ENCODE measurements at regions not wholly inside any gene's neighbourhood (a gene's known extent, or its start where the extent isn't known, plus 50 kb on each side); places are given as distances from the start of the nearest gene placed in this dataset.

DNA sequence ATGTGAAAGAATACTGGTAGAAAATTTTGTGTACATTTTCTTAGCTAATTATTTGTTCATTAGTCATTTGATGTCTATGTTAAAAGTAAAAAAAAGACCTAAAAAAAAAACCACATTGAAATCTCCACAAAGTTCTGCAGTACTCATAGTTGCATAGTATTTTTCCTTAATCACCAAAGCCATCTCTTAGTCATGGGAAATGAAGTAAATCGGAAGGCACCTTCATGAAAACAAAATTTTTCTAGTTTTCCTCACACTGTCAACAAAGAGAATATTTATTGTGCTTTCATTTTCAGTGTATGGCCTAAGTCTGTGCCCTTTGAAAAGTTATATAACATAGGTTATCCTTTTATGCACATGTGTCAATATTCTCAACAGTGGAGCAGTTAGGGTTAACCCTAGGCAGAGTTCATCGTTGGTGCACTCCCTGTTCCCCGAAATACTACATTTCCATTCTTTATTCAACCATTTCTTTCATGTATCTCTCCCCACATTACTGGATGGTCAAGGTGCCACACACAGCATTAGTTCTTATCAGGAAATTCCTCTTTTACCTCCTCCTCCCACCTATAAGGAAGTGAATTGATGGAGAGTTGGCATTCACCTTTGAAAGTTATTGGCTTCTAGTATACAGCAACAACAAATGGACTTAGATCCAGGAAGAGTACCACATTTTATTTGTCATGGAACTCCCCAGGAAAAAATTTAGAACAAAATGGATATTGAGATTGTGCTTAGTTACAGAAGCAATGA lies 93.1 kb downstream of the NUDT12 start:
- no peak overlapping the region for H4K91ac ChIP-seq (ENCODE audit: low read length)
- no peak overlapping the region for H3K14ac ChIP-seq (ENCODE audit: low read length in 2 of 2)
- H3K23ac ChIP-seq (ENCODE audit: low read length in 2 of 2) = no peak overlapping the region
- no peak overlapping the region for H3K4me2 ChIP-seq (ENCODE audit: low read length, poor library complexity, severe bottlenecking)
- H3K27ac ChIP-seq (ENCODE audit: low read length, poor library complexity, severe bottlenecking) = no peak overlapping the region
- no peak overlapping the region for H3K4me3 ChIP-seq (ENCODE audit: insufficient read depth in 1 of 2, low read depth in 1 of 2, low read length in 2 of 2)
- no peak overlapping the region for H2AK5ac ChIP-seq (ENCODE audit: low read length, severe bottlenecking)
- H3K18ac ChIP-seq (ENCODE audit: low read depth in 1 of 2, low read length in 2 of 2) = no peak overlapping the region
- H2BK12ac ChIP-seq (ENCODE audit: low read length in 2 of 2) = no peak overlapping the region
- H2AFZ ChIP-seq (ENCODE audit: low read depth, low read length) = no peak overlapping the region
- no peaks in the 10 kb centered on the region for H3K27me3 ChIP-seq (ENCODE audit: control insufficient read depth in 1 of 2, insufficient read depth in 1 of 2, low read length in 2 of 2)
- peak; percentile 25 for DNase-seq
- H4K8ac ChIP-seq (ENCODE audit: low read length) = no peak overlapping the region
- H2BK5ac ChIP-seq (ENCODE audit: low read depth, low read length, poor library complexity, severe bottlenecking) = no peak overlapping the region
- no peaks in the 10 kb centered on the region for H3K79me1 ChIP-seq (replicated peaks; ENCODE audit: low read length, poor library complexity, severe bottlenecking)
- no peak overlapping the region for H2BK15ac ChIP-seq (ENCODE audit: low read depth, poor library complexity, severe bottlenecking)
- H2BK120ac ChIP-seq (ENCODE audit: low read depth, low read length) = no peak overlapping the region
- H3K36me3 ChIP-seq (ENCODE audit: control insufficient read depth in 1 of 2, insufficient read depth in 2 of 2, low read depth in 1 of 2, low read length in 2 of 2) = no peaks in the 10 kb centered on the region
- no peak overlapping the region for H3K4ac ChIP-seq (ENCODE audit: low read depth in 1 of 2, low read length in 2 of 2)
- no peaks in the 10 kb centered on the region for H3K9me3 ChIP-seq (ENCODE audit: control insufficient read depth, low read length)
- H3K9ac ChIP-seq (ENCODE audit: low read length) = no peak overlapping the region
- peaks cover 2% of the 10 kb centered on the region for H3K4me1 ChIP-seq (ENCODE audit: control insufficient read depth, insufficient read depth, low read depth, low read length)
- WGBS = 92% methylated on average over 2 of the region's 3 CpGs

DNA sequence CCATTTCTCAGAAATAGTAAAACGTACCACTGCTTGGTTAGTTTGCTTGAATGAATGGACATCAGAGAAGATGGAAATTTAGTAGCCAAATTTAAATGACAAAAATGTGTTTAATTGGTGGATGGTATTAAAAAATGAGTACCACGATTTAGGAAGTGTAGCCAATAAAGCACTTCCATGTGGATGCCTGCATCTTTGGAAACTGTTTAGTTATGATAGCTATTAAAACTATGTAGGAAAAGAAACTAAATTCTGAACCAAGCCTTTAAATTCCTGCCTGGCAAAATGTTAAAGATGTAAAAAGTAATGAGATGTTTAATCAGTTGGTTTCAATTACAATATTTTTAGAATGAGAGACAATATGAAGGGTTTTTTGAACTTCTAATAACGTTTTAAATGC lies 94.8 kb downstream of the NUDT12 start:
- no peak overlapping the region for H2BK120ac ChIP-seq (ENCODE audit: low read depth, low read length)
- no peak overlapping the region for H3K18ac ChIP-seq (ENCODE audit: low read depth in 1 of 2, low read length in 2 of 2)
- H3K4me2 ChIP-seq (ENCODE audit: low read length, poor library complexity, severe bottlenecking) = no peak overlapping the region
- H3K4ac ChIP-seq (ENCODE audit: low read depth in 1 of 2, low read length in 2 of 2) = no peak overlapping the region
- no peaks in the 10 kb centered on the region for H3K36me3 ChIP-seq (ENCODE audit: control insufficient read depth in 1 of 2, insufficient read depth in 2 of 2, low read depth in 1 of 2, low read length in 2 of 2)
- H2BK15ac ChIP-seq (ENCODE audit: low read depth, poor library complexity, severe bottlenecking) = no peak overlapping the region
- H3K27me3 ChIP-seq (ENCODE audit: control insufficient read depth in 1 of 2, insufficient read depth in 1 of 2, low read length in 2 of 2) = no peaks in the 10 kb centered on the region
- no peak overlapping the region for H3K9ac ChIP-seq (ENCODE audit: low read length)
- H2BK5ac ChIP-seq (ENCODE audit: low read depth, low read length, poor library complexity, severe bottlenecking) = no peak overlapping the region
- no peak overlapping the region for H3K23ac ChIP-seq (ENCODE audit: low read length in 2 of 2)
- H2AK5ac ChIP-seq (ENCODE audit: low read length, severe bottlenecking) = no peak overlapping the region
- DNase-seq = no peak
- H3K14ac ChIP-seq (ENCODE audit: low read length in 2 of 2) = no peak overlapping the region
- H4K91ac ChIP-seq (ENCODE audit: low read length) = no peak overlapping the region
- H3K9me3 ChIP-seq (ENCODE audit: control insufficient read depth, low read length) = no peaks in the 10 kb centered on the region
- H3K79me1 ChIP-seq (replicated peaks; ENCODE audit: low read length, poor library complexity, severe bottlenecking) = no peaks in the 10 kb centered on the region
- H3K27ac ChIP-seq (ENCODE audit: low read length, poor library complexity, severe bottlenecking) = no peak overlapping the region
- H3K4me1 ChIP-seq (ENCODE audit: control insufficient read depth, insufficient read depth, low read depth, low read length) = peaks cover 2% of the 10 kb centered on the region
- H2BK12ac ChIP-seq (ENCODE audit: low read length in 2 of 2) = no peak overlapping the region
- WGBS = 97% methylated on average over 2 of the region's 3 CpGs
- H3K4me3 ChIP-seq (ENCODE audit: insufficient read depth in 1 of 2, low read depth in 1 of 2, low read length in 2 of 2) = no peak overlapping the region
- H4K8ac ChIP-seq (ENCODE audit: low read length) = no peak overlapping the region
- H2AFZ ChIP-seq (ENCODE audit: low read depth, low read length) = no peak overlapping the region

DNA sequence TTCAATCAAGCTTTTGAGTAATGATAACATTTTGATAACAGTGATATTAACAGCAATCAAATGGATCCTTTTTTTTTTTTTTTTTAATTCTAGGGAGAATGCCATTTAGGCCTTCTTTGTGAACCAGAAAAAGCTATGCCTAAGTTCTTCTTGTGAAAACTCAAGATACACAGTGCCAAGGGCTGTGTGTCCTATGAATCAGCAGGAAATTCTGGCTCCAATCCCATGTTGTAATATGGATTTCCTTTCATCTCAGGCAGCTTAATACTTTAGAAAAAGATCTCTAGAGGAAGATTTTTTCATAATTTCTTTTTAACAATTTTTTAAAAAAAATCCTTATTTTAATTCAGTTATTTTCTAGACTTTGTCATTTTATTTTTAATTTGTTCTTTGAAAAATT lies 96.1 kb downstream of the NUDT12 start:
- Histone ChIP-seq H3K23ac (ENCODE audit: low read length in 2 of 2) (no peak overlapping the region), H3K4me2 (ENCODE audit: low read length, poor library complexity, severe bottlenecking) (no peak overlapping the region), H3K27ac (ENCODE audit: low read length, poor library complexity, severe bottlenecking) (no peak overlapping the region), H3K4ac (ENCODE audit: low read depth in 1 of 2, low read length in 2 of 2) (no peak overlapping the region), H2BK120ac (ENCODE audit: low read depth, low read length) (no peak overlapping the region), H3K79me1 (replicated peaks; ENCODE audit: low read length, poor library complexity, severe bottlenecking) (no peaks in the 10 kb centered on the region), H4K91ac (ENCODE audit: low read length) (no peak overlapping the region), H3K4me3 (ENCODE audit: insufficient read depth in 1 of 2, low read depth in 1 of 2, low read length in 2 of 2) (no peak overlapping the region), H2BK15ac (ENCODE audit: low read depth, poor library complexity, severe bottlenecking) (no peak overlapping the region), H3K4me1 (ENCODE audit: control insufficient read depth, insufficient read depth, low read depth, low read length) (peaks cover 4% of the 10 kb centered on the region), H3K9me3 (ENCODE audit: control insufficient read depth, low read length) (no peaks in the 10 kb centered on the region), H3K36me3 (ENCODE audit: control insufficient read depth in 1 of 2, insufficient read depth in 2 of 2, low read depth in 1 of 2, low read length in 2 of 2) (no peaks in the 10 kb centered on the region), H2AK5ac (ENCODE audit: low read length, severe bottlenecking) (no peak overlapping the region), H2BK12ac (ENCODE audit: low read length in 2 of 2) (no peak overlapping the region), H3K18ac (ENCODE audit: low read depth in 1 of 2, low read length in 2 of 2) (no peak overlapping the region), H2AFZ (ENCODE audit: low read depth, low read length) (no peak overlapping the region), H4K8ac (ENCODE audit: low read length) (no peak overlapping the region), H3K9ac (ENCODE audit: low read length) (no peak overlapping the region), H3K14ac (ENCODE audit: low read length in 2 of 2) (no peak overlapping the region), H2BK5ac (ENCODE audit: low read depth, low read length, poor library complexity, severe bottlenecking) (no peak overlapping the region), H3K27me3 (ENCODE audit: control insufficient read depth in 1 of 2, insufficient read depth in 1 of 2, low read length in 2 of 2) (no peaks in the 10 kb centered on the region)
- DNase-seq = no peak

DNA sequence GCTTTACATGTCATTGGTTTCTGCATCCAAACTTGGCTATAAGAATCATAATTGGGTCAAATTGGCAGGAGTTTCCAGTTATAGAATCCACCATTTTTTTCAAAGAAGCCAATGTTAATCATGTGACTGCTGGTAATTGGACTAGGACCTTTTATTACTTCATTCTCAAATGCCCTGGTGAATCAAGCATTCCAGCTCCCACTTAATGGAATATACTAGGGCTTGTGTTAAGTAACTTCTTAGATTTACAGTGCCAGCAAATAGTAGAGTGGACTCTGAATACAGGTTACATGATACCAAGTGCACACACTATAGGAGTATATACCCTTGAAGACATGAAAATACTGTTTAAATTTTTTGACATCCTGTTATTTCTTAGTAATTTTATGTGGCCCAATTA lies 96.7 kb downstream of the NUDT12 start:
- Histone ChIP-seq H3K79me1 (replicated peaks; ENCODE audit: low read length, poor library complexity, severe bottlenecking) (no peaks in the 10 kb centered on the region), H3K27me3 (ENCODE audit: control insufficient read depth in 1 of 2, insufficient read depth in 1 of 2, low read length in 2 of 2) (no peaks in the 10 kb centered on the region), H2BK15ac (ENCODE audit: low read depth, poor library complexity, severe bottlenecking) (no peak overlapping the region), H3K9ac (ENCODE audit: low read length) (no peak overlapping the region), H3K4me1 (ENCODE audit: control insufficient read depth, insufficient read depth, low read depth, low read length) (peaks cover 4% of the 10 kb centered on the region), H2BK5ac (ENCODE audit: low read depth, low read length, poor library complexity, severe bottlenecking) (no peak overlapping the region), H3K36me3 (ENCODE audit: control insufficient read depth in 1 of 2, insufficient read depth in 2 of 2, low read depth in 1 of 2, low read length in 2 of 2) (no peaks in the 10 kb centered on the region), H3K27ac (ENCODE audit: low read length, poor library complexity, severe bottlenecking) (no peak overlapping the region), H3K9me3 (ENCODE audit: control insufficient read depth, low read length) (no peaks in the 10 kb centered on the region), H4K91ac (ENCODE audit: low read length) (no peak overlapping the region), H4K8ac (ENCODE audit: low read length) (no peak overlapping the region), H3K4me2 (ENCODE audit: low read length, poor library complexity, severe bottlenecking) (no peak overlapping the region), H3K14ac (ENCODE audit: low read length in 2 of 2) (no peak overlapping the region), H2BK12ac (ENCODE audit: low read length in 2 of 2) (no peak overlapping the region), H2AK5ac (ENCODE audit: low read length, severe bottlenecking) (no peak overlapping the region), H3K23ac (ENCODE audit: low read length in 2 of 2) (no peak overlapping the region), H2BK120ac (ENCODE audit: low read depth, low read length) (no peak overlapping the region), H3K4ac (ENCODE audit: low read depth in 1 of 2, low read length in 2 of 2) (no peak overlapping the region), H2AFZ (ENCODE audit: low read depth, low read length) (no peak overlapping the region), H3K4me3 (ENCODE audit: insufficient read depth in 1 of 2, low read depth in 1 of 2, low read length in 2 of 2) (no peak overlapping the region), H3K18ac (ENCODE audit: low read depth in 1 of 2, low read length in 2 of 2) (no peak overlapping the region)
- no peak for DNase-seq
